NCI-H2029 treated with DMSO at 0.1 percent for 48 hours (cell line): ENCODE measurements at regions not wholly inside any gene's neighbourhood (a gene's known extent, or its start where the extent isn't known, plus 50 kb on each side); places are given as distances from the start of the nearest gene placed in this dataset.

Experiments used
- DNase-seq: peaks from one replicate; lab custom pipeline; 2025; lab: John Stamatoyannopoulos, UW

- DNase-seq: no peak
Measured at GRCh38 chr2:219769090-219769910, 141.9 kb downstream of the SLC4A3 start.

DNA sequence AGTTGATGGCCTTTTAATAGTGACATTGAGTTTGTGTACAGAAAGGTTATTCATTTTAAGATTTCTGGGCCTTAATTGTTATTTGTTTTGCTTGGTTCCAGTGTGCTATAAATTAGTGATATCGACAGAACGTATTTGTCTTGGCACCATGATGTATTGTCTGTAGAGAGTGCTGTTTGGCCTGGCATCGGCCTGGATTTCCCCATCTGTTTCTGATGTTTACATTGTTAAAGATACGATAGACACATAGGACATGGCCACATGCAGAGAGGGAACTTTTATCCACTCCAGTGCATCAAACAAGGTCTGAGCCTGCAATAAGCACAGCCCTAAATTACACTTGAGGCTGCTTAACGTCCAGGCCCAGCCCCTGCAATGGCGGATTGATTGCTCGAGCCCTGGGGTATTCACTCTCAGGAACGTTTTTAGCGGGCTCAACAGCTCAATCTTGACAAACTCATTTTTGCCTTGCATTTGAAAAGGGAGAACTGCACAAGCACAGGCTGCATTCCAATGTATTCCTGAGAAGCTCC, 144.7 kb downstream of the SLC4A3 start:
- peak; percentile 92 for DNase-seq

DNA sequence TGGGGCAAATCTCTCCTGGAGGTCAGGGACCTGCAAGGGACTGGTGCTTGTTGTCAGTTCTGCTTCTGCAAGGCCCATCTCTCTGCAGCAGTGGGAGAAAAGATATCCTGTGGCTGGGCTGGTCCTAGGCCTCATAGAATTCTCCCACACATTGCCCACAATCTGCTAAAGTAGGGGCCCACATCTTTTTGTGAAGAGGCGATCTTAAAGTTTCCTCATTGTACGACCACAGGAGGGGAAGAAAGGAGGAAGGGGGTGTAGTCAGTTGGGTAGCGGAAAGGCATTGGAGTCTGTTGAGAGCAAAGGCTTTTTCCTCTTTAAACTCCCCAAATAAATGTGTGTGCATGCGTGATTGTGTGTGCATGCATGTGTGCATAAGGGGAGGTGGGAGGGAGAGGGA, 145.3 kb downstream of the SLC4A3 start:
- no peak for DNase-seq

- DNase-seq: no peak
Measured at GRCh38 chr2:219775506-219775905, 148.1 kb downstream of the SLC4A3 start.

DNA sequence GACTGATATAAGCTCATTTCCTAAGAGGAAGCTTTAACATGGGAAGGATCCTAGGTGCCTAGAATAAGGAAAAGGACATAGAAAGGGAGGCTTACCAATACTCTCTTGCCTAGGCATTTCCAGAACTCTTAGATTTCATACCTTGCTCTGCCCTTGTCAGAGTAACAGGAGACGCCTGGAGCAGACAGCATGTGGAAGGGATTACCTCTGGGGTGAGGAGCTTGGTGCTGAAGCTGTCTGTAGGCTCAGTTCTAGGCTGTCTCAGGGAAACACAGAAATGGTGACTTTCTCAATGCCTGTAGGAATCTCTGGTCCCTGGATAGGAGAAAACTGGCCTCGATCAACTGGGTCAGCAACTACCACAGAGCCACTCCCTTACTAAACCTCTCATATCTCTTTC, 150.0 kb downstream of the SLC4A3 start:
- DNase-seq: no peak

- no peak for DNase-seq
Measured at GRCh38 chr2:219778189-219778588, 150.8 kb downstream of the SLC4A3 start.

GRCh38 chr2:219782737-219783348, 155.4 kb downstream of the SLC4A3 start:
- DNase-seq: no peak

DNA sequence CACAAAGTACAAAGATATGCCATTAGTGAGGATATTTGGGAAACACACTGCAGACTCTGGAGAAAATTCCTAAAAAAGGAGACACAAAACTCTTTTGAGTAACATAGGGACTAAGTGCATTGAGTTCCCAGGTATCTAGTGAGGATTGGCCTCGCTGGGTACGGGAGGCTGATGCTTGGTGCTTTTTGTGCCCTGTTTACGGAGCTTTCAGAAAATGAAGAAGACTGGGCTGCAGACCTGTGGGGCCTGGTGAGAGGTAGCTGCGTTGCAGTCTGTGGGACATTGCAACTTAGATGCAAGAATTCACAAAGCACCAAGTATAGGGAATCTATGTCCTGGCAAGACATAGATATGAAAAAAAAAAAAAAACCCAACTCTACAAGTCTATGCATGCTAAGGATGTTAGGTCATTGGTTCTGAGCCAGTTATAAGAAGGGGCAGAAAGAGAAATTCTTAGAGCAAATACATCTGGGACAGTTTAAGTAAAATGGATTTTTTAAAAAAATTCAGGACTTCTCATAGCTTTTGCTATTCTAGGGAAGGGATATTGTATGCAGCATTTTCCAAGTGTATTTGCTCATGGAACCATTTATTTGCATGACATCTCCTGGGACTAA, 156.0 kb downstream of the SLC4A3 start:
- DNase-seq: no peak

DNA sequence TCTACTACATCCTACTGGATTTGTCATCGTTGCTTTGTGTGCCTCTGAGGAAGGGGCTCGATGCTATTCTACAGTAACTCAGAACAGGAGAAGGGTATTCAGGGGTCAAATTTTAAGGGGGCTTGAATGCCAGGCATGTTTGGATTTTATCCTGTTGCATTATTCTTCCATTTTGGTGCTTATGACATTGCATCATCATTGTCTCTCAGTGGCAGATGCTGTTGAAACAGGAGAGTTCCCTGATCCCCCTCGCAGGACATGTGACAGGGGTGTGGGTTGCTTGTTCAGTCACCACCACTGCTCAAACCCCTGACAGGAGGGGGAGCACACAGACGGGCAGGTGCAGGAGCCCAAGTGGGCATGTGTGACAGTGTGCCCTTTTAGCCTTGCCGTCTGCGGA, 156.7 kb downstream of the SLC4A3 start:
- DNase-seq: no peak

DNA sequence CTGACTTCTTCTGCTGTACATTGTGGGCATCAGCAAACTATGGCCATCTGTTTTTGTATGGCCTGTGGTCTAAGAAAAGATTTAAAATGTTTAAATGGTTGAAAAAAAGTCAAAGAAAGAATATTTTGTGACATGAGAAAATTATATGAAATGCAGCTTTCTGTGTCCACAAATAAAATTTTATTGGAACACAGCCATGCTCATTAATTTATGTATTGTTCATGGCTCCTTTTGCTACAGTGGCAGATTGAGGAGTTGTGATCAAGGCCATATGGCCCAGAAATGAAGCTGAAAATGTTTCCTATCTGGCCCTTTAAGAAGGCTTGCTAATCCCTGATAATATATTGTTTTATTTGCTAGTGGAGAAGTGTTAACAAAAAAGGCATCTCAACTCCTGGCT, 162.0 kb downstream of the SLC4A3 start:
- no peak for DNase-seq

DNA sequence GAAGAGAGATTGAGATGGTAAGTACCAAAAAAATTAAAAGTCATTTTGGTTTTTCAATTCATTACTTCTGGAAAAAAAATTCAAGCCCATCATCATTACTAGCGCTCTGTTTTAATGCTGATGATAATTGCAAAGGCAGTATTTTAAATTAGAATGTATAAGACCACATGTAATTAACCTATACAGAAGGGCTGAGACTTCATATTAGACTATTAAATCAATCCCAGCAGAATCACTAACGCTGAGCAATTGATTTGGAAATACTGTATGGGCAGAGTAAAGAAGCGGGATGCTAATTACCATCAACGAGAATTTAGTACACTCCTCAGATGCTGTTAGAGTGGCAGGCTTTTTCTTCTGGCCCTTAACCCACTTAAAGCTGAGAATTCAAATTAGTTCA, 165.0 kb downstream of the SLC4A3 start:
- DNase-seq: no peak

DNA sequence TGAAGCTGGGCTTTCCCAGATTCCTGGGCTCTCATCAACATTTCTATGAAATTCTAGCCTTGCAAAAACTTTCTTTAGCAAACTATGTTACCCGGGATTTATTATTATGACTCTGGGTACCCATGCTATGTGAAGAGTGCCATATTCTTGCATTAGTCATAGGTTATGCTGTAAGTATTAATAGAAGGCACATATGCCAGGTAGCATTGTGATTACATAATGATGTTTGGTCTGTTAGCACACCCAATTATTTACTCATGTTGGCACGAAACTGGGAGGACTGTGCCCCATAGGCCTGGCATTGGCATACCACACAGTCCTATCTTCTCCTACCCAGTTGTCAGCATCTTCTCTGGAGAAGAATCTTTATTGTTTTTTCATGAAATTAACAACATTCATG, 171.0 kb downstream of the SLC4A3 start:
- DNase-seq: no peak

DNA sequence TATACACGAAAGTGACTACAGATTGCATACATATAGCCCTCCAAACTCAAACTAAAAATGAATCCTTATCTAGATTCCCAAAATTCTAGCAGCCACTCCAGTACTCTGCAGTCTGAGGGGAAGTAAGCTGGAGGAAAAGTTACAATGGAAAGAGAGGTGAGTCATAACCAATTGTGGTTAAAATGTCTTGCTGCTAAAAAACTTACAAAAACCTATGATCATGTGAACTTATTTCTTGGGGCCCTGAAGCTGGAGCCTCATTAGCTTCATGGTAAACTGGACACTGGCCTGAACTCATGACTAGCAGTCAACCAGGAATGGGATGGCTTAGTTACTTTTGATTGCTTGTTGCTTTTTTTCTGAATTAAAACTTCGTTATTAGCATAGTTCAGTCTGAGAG, 175.9 kb downstream of the SLC4A3 start:
- DNase-seq: no peak

DNA sequence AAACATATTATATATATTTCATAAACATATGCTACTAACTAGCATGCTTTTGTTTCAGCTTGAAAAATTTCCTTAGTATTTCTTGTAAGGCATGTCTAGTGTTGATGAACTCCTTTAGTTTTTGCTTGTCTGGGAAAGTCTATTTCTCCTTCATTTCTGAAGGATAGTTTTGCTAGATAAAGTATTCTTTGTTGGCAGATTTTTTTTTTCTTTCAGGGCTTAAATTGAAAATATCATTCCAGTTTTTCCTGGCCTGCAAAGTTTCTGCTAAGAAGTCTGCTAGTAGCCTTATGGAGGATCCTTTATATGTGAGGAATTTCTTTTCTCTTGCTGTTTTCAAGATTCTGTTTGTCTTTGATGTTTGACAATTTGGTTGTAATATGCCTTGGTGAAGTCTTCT, 183.5 kb downstream of the SLC4A3 start:
- DNase-seq: no peak

GRCh38 chr2:219812672-219813071, 185.2 kb downstream of the SLC4A3 start:
- DNase-seq: no peak

DNA sequence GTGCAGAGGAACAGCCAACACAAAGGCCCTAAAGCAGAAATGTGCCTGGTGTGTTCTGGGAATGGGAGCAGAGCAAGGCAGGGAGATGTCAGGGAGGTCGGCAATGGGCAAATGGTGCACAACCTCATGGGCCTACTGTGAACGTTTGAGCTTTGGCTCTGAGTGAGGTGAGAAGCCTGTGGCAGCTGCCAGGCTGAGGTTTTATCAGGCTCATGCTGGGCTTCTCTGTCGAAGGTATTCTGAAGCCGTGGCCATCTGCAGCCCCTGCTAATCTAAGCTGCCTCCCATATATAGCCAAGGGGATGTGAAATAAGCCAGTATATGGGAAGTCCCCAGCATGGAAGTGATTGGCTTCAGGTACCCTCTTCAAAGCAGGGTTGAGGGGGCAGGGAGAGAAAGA, 193.3 kb downstream of the SLC4A3 start:
- no peak for DNase-seq

DNA sequence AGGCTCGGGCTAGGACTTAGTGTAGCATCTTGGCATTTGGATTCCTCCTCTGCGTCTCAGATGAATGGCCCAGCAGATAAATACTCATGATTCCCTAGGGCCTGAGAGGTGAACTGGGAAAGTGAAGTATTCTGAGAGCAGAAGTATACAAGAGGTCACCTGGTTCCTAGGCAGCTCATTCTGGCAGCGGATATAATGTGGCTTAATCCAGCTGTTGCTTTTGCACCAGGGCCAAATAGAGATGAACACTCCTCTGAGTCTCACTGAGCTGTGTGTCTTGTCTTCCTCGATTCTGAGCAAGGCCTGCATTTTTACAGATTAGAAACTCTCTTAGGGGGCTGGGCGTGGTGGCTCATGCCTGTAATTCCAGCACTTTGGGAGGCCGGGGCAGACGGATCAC, 196.1 kb downstream of the SLC4A3 start:
- DNase-seq: no peak

DNA sequence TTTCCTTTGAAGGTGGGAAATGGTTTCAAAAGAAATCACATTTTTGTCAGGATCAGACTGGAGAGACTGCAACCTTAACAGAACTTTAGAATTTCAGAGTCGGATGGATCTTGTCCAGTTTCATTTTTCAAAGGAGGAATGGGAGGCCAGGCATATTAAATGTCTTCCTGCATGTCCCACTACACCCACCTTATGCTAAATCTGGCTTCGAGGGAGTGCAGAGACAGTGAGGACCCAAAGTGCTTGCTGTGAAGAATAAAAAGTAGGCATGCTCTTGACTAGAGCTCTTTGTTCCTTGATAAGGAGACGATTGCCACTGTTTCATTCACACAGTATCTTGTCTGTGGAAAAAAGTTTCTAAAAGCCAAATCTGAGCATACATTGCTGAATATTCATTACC, 197.6 kb downstream of the SLC4A3 start:
- no peak for DNase-seq

DNA sequence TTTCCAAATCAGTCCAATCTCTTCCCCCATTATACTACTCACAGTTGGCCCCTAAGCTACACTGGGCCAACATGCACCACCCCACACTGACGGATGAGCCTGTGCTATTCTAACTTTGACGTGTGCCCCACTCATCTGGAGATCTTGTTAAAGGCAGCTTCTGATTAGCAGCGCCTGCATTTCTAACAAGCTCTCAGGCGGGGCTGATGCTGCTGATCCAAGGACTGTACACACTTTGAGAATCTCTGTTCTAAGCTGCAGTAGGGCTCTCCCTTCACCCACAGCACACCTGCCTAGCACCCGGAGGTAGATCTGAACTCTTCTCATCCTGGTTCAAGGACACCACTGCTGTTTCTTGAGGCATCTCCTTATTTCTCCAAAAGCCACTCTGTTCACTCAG, 200.7 kb downstream of the SLC4A3 start:
- no peak for DNase-seq

GRCh38 chr2:219829667-219830352, 202.4 kb downstream of the SLC4A3 start:
- DNase-seq: no peak

- DNase-seq: no peak
Measured at GRCh38 chr2:219830353-219830738, 202.9 kb downstream of the SLC4A3 start.

GRCh38 chr2:219831957-219832356, 204.5 kb downstream of the SLC4A3 start:
- no peak for DNase-seq

GRCh38 chr2:219832904-219833303, 205.5 kb downstream of the SLC4A3 start:
- DNase-seq: no peak
